SK-MEL-5 (cell line): ENCODE measurements at regions not wholly inside any gene's neighbourhood (a gene's known extent, or its start where the extent isn't known, plus 50 kb on each side); places are given as distances from the start of the nearest gene placed in this dataset.
"Not testable (repeated sequence)": the region's sequence is repeated elsewhere in the genome, so short reads cannot be mapped to it uniquely, and the experiment has no call there.

ENCODE experiments used
- DNase-seq: peaks from one replicate; pipeline ENCODE4 v3.0.0-alpha.2; 2016; ENCODE audit warnings: low read depth, low spot score
- in situ Hi-C: cut with HindIII; loops from 2 replicates; pipeline ENCODE4 v1.10.0; 2016; ENCODE audit warnings: low sequenced_read_pairs, high pct_unique_total_duplicates, low pct_unique_long_range_greater_than_20kb

GRCh38 chr2:215638687-215639086 lies 202.8 kb upstream of the FN1 start:
- in situ Hi-C loops = no loop called here
- no peak for DNase-seq

- in situ Hi-C loops = no loop called here
- no peak for DNase-seq
These were observed 201.8 kb upstream of the FN1 start for GRCh38 chr2:215637651-215638050.

- no peak for DNase-seq
- in situ Hi-C loops = no loop called here
These were observed 200.9 kb upstream of the FN1 start for GRCh38 chr2:215636816-215637215.

GRCh38 chr2:215635788-215636139 lies 199.9 kb upstream of the FN1 start:
- in situ Hi-C loops = no loop called here
- DNase-seq = peak; percentile 66

GRCh38 chr2:215635071-215635787 lies 199.4 kb upstream of the FN1 start:
- in situ Hi-C loops = no loop called here

GRCh38 chr2:215633360-215633759 lies 197.5 kb upstream of the FN1 start:
- DNase-seq = no peak
- in situ Hi-C loops = no loop called here

More at GRCh38 chr2:215635071-215635787, 199.4 kb upstream of the FN1 start:
- DNase-seq = no peak

GRCh38 chr2:215631696-215632095 lies 195.8 kb upstream of the FN1 start:
- in situ Hi-C loops = no loop called here
- no peak for DNase-seq

- DNase-seq, in situ Hi-C loops: not testable (repeated sequence)
These were observed 194.9 kb upstream of the FN1 start for GRCh38 chr2:215630796-215631195.

GRCh38 chr2:215627771-215628170 lies 191.9 kb upstream of the FN1 start:
- in situ Hi-C loops = no loop called here
- DNase-seq = no peak

- in situ Hi-C loops = no loop called here
- DNase-seq = no peak
These were observed 191.0 kb upstream of the FN1 start for GRCh38 chr2:215626812-215627281.

GRCh38 chr2:215626063-215626462 lies 190.2 kb upstream of the FN1 start:
- DNase-seq = no peak
- in situ Hi-C loops = no loop called here

- in situ Hi-C loops = no loop called here
- no peak for DNase-seq
These were observed 189.3 kb upstream of the FN1 start for GRCh38 chr2:215625207-215625606.

GRCh38 chr2:215624423-215624829 lies 188.6 kb upstream of the FN1 start:
- DNase-seq = peak; percentile 73
- in situ Hi-C loops = no loop called here

- no peak for DNase-seq
- in situ Hi-C loops = no loop called here
These were observed 187.0 kb upstream of the FN1 start for GRCh38 chr2:215622837-215623236.

- no peak for DNase-seq
- in situ Hi-C loops = no loop called here
These were observed 185.5 kb upstream of the FN1 start for GRCh38 chr2:215621381-215621780.

GRCh38 chr2:215620528-215620927 lies 184.7 kb upstream of the FN1 start:
- DNase-seq = no peak
- in situ Hi-C loops = no loop called here

- in situ Hi-C loops = no loop called here
- DNase-seq = no peak
These were observed 184.1 kb upstream of the FN1 start for GRCh38 chr2:215619989-215620388.

- DNase-seq = peak; percentile 16
- in situ Hi-C loops = no loop called here
These were observed 183.4 kb upstream of the FN1 start for GRCh38 chr2:215619022-215619958.

GRCh38 chr2:215618145-215618544 lies 182.3 kb upstream of the FN1 start:
- in situ Hi-C loops = no loop called here
- no peak for DNase-seq
